ENCODE measurements at regions not wholly inside any gene's neighbourhood (a gene's known extent, or its start where the extent isn't known, plus 50 kb on each side); places are given as distances from the start of the nearest gene placed in this dataset.

- DNase-seq: no peak
These were observed 197.5 kb downstream of the ZNF326 start for GRCh38 chr1:90192408-90192807.

GRCh38 chr1:90190523-90190922, 195.6 kb downstream of the ZNF326 start:
- no peak for DNase-seq

- no peak for DNase-seq
These were observed 195.0 kb downstream of the ZNF326 start for GRCh38 chr1:90189889-90190288.

- no peak for DNase-seq
These were observed 192.3 kb downstream of the ZNF326 start for GRCh38 chr1:90187323-90187585.

- no peak for DNase-seq
These were observed 191.8 kb downstream of the ZNF326 start for GRCh38 chr1:90186506-90187322.

GRCh38 chr1:90176530-90176929, 181.6 kb downstream of the ZNF326 start:
- no peak for DNase-seq

GRCh38 chr1:90175490-90176167, 180.7 kb downstream of the ZNF326 start:
- no peak for DNase-seq

- DNase-seq: no peak
These were observed 179.3 kb downstream of the ZNF326 start for GRCh38 chr1:90174246-90174645.

- no peak for DNase-seq
These were observed 167.3 kb downstream of the ZNF326 start for GRCh38 chr1:90162216-90162615.

GRCh38 chr1:90161625-90162024, 166.7 kb downstream of the ZNF326 start:
- DNase-seq: no peak

GRCh38 chr1:90155721-90156487, 161.0 kb downstream of the ZNF326 start:
- no peak for DNase-seq

GRCh38 chr1:90154711-90155110, 159.8 kb downstream of the ZNF326 start:
- no peak for DNase-seq

GRCh38 chr1:90149101-90149500, 154.2 kb downstream of the ZNF326 start:
- no peak for DNase-seq

GRCh38 chr1:90147093-90147492, 152.2 kb downstream of the ZNF326 start:
- DNase-seq: no peak

GRCh38 chr1:90144820-90145219, 149.9 kb downstream of the ZNF326 start:
- DNase-seq: no peak

GRCh38 chr1:90143591-90143990, 148.7 kb downstream of the ZNF326 start:
- no peak for DNase-seq

- DNase-seq: no peak
These were observed 147.8 kb downstream of the ZNF326 start for GRCh38 chr1:90142697-90143096.

- DNase-seq: no peak
These were observed 144.9 kb downstream of the ZNF326 start for GRCh38 chr1:90139837-90140236.

GRCh38 chr1:90135286-90135685, 140.4 kb downstream of the ZNF326 start:
- DNase-seq: no peak

- no peak for DNase-seq
These were observed 139.5 kb downstream of the ZNF326 start for GRCh38 chr1:90134175-90134955.

GRCh38 chr1:90133133-90133532, 138.2 kb downstream of the ZNF326 start:
- no peak for DNase-seq

GRCh38 chr1:90132306-90132705, 137.4 kb downstream of the ZNF326 start:
- no peak for DNase-seq

- no peak for DNase-seq
These were observed 132.5 kb downstream of the ZNF326 start for GRCh38 chr1:90127288-90127953.

Measured in GOT3 (cell line).